Neural crest cell (in vitro differentiated cells): ENCODE measurements at regions not wholly inside any gene's neighbourhood (a gene's known extent, or its start where the extent isn't known, plus 50 kb on each side); places are given as distances from the start of the nearest gene placed in this dataset.

ENCODE experiments used
- DNase-seq: peaks from one replicate; pipeline ENCODE4 v3.0.0; 2021; ENCODE audit warnings: low read depth, mixed read lengths, low spot score
- H3K27ac Mint-ChIP-seq: one replicate; pipeline ENCODE4 v1.8.0; 2021; ENCODE audit warnings: mild to moderate bottlenecking, mixed read lengths; ENCODE audit not compliant: unreplicated experiment
- H3K27me3 Mint-ChIP-seq: 2 replicates; pipeline ENCODE4 v1.8.0; 2021; ENCODE audit warnings: low read depth, mild to moderate bottlenecking, mixed read lengths
- H3K36me3 Mint-ChIP-seq: 2 replicates; pipeline ENCODE4 v1.8.0; 2021; ENCODE audit warnings: low read depth, mild to moderate bottlenecking, mixed read lengths
- H3K4me1 Mint-ChIP-seq: 2 replicates; pipeline ENCODE4 v1.8.0; 2021; ENCODE audit warnings: mixed read lengths
- H3K4me3 Mint-ChIP-seq: one replicate; pipeline ENCODE4 v1.8.0; 2021; ENCODE audit warnings: mild to moderate bottlenecking, mixed read lengths
- H3K9me3 Mint-ChIP-seq: 2 replicates; pipeline ENCODE4 v1.8.0; 2021; ENCODE audit warnings: mixed read lengths
- CTCF ChIP-seq: fragments of 200-600 bp; sonication (generic); conservative IDR thresholded peaks from 2 replicates; pipeline ENCODE4 v1.5.0; 2021; ENCODE audit warnings: antibody characterized with exemption, mild to moderate bottlenecking

DNA sequence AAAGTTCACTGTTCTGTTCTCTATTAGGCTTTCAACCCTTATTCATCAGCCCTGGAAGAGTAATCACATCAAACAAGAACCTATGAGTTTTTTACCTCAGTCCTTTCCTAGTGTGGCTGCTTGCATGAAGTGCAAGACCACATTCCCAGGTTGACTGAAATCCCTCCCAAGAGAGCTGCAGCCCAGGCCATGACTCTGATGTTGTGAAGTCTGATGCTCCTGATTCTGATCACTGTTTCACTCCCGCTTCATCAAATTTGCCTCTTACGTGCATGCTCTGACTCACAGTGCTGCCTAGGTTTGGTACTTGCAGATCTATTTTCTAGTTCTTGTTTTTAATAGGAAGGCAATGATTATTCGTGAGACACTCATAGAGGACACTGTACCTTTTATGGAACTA, 58.2 kb upstream of the DSEL start:
- Mint-ChIP-seq H3K27me3 (no peaks in the 10 kb centered on the region), H3K9me3 (no peaks in the 10 kb centered on the region), H3K36me3 (no peaks in the 10 kb centered on the region), H3K27ac (no peak overlapping the region), H3K4me3 (no peak overlapping the region), H3K4me1 (no peaks in the 10 kb centered on the region)
- no peak for TF ChIP-seq CTCF
- DNase-seq = no peak

DNA sequence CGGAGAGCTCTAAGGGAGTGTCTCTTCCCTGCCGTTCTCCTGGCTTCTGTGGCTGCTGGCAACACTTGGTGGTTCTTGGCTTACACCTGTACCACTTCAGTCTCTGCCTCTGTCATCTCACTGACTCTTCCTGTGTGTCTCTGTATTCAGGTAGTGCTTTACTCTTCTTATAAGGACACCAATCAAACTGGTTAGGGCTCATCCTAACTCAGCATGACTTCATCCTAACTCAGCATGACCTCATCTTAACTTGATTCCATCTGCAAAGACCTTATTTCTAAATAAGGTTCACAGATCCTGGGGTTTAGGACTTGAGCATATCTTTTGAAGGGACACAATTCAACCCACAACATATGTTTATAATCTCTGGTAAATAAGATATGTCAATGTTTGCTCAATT, 51.6 kb upstream of the DSEL start:
- peaks cover 5% of the 10 kb centered on the region for H3K9me3 Mint-ChIP-seq
- no peak overlapping the region for H3K27ac Mint-ChIP-seq
- TF ChIP-seq CTCF = no peak
- H3K4me3 Mint-ChIP-seq = no peak overlapping the region
- H3K4me1 Mint-ChIP-seq = no peaks in the 10 kb centered on the region
- no peak for DNase-seq
- H3K27me3 Mint-ChIP-seq = no peaks in the 10 kb centered on the region
- no peaks in the 10 kb centered on the region for H3K36me3 Mint-ChIP-seq
